ENCODE measurements at regions not wholly inside any gene's neighbourhood (a gene's known extent, or its start where the extent isn't known, plus 50 kb on each side); places are given as distances from the start of the nearest gene placed in this dataset.

DNA sequence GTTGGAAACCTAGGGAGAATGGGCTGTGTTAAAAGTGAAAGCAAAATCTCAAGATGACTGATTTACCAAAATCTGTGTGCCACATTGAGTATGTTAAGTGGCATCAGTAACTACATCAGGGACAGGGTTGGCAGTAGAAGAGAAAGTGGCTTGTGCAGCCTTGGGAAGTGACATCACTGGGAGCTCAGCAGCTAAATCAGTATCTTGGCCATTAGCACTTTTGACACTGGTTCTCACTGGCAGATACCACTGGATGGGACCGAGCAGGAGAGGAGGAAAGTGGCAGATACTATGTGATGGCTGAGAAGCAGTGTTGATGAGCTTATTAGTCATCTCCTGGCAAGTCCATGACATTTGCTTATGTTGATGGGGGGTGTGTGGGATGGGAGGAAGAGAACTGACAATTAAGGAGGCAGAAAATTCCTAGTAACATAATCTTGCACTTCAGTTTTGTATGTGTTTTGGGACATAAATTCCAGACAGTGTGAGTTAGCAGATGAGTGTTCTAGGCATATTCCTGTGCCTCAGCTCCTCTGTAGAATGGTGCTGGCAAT is 322.2 kb downstream of the SOX4 start:
- Histone ChIP-seq H3K36me3 (ENCODE audit: control insufficient read depth in 4 of 4, insufficient read depth in 3 of 4, low read depth in 1 of 4, low read length in 3 of 4) (no peaks in the 10 kb centered on the region), H3K9ac (ENCODE audit: low read depth in 1 of 2, low read length in 2 of 2) (no peak overlapping the region), H3K27me3 (ENCODE audit: control insufficient read depth in 4 of 4, insufficient read depth in 4 of 4, low read length in 3 of 4) (peaks cover 0 to 2% (median 0%) of the 10 kb centered on the region in 4 donors), H3K4me1 (ENCODE audit: control insufficient read depth in 4 of 4, insufficient read depth in 4 of 4, low read length in 3 of 4) (peaks cover 0 to 1% (median 0%) of the 10 kb centered on the region in 4 donors), H3K4me3 (ENCODE audit: low read depth in 1 of 3, low read length in 3 of 3) (no peak overlapping the region), H3K27ac (ENCODE audit: low read depth in 1 of 2, low read length in 2 of 2) (no peak overlapping the region), H3K9me3 (ENCODE audit: control insufficient read depth in 4 of 4, low read length in 3 of 4) (no peaks in the 10 kb centered on the region)
- no peak for DNase-seq (ENCODE audit: low spot score)
- 47% methylated on average over 1 of the region's 1 CpG for WGBS
- TF ChIP-seq NR2F2 (IDR thresholded peaks at IDR 0.05) (no peak), SP1 (IDR thresholded peaks at IDR 0.05) (no peak), FOXA1 (IDR thresholded peaks at IDR 0.05) (no peak), GABPA (IDR thresholded peaks at IDR 0.05 in 1 of 2, conservative IDR thresholded peaks at IDR 0.05 in 1 of 2) (no peak)
- TF ChIP-seq, protein P1, sequence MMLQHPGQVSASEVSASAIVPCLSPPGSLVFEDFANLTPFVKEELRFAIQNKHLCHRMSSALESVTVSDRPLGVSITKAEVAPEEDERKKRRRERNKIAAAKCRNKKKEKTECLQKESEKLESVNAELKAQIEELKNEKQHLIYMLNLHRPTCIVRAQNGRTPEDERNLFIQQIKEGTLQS (IDR thresholded peaks at IDR 0.05), result no peak
- TF ChIP-seq, protein P2, sequence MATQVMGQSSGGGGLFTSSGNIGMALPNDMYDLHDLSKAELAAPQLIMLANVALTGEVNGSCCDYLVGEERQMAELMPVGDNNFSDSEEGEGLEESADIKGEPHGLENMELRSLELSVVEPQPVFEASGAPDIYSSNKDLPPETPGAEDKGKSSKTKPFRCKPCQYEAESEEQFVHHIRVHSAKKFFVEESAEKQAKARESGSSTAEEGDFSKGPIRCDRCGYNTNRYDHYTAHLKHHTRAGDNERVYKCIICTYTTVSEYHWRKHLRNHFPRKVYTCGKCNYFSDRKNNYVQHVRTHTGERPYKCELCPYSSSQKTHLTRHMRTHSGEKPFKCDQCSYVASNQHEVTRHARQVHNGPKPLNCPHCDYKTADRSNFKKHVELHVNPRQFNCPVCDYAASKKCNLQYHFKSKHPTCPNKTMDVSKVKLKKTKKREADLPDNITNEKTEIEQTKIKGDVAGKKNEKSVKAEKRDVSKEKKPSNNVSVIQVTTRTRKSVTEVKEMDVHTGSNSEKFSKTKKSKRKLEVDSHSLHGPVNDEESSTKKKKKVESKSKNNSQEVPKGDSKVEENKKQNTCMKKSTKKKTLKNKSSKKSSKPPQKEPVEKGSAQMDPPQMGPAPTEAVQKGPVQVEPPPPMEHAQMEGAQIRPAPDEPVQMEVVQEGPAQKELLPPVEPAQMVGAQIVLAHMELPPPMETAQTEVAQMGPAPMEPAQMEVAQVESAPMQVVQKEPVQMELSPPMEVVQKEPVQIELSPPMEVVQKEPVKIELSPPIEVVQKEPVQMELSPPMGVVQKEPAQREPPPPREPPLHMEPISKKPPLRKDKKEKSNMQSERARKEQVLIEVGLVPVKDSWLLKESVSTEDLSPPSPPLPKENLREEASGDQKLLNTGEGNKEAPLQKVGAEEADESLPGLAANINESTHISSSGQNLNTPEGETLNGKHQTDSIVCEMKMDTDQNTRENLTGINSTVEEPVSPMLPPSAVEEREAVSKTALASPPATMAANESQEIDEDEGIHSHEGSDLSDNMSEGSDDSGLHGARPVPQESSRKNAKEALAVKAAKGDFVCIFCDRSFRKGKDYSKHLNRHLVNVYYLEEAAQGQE (IDR thresholded peaks at IDR 0.05), result no peak

DNA sequence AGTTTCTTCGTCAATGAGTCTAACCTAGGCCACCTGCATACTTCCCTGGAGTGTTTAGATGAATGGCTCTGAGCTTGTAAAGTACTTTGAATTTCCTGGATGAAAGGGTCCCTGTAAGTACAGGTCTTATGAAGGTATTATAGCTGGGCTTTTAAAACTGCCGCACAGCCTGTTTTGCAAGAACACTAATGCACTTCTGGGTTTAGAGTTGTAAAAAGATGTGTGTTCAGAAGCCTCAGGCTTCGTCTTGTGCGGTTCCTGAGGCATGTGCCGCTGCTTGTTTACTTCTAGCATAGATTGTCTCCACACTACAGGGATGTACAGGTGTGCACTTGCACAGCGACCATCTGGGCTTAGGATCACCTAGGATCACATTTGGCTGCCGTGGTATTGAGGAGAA is 324.5 kb downstream of the SOX4 start:
- Histone ChIP-seq H3K36me3 (ENCODE audit: control insufficient read depth in 4 of 4, insufficient read depth in 3 of 4, low read depth in 1 of 4, low read length in 3 of 4) (no peaks in the 10 kb centered on the region), H3K27me3 (ENCODE audit: control insufficient read depth in 4 of 4, insufficient read depth in 4 of 4, low read length in 3 of 4) (peaks cover 0 to 2% (median 0%) of the 10 kb centered on the region in 4 donors), H3K9me3 (ENCODE audit: control insufficient read depth in 4 of 4, low read length in 3 of 4) (no peaks in the 10 kb centered on the region), H3K4me3 (ENCODE audit: low read depth in 1 of 3, low read length in 3 of 3) (no peak overlapping the region), H3K27ac (ENCODE audit: low read depth in 1 of 2, low read length in 2 of 2) (no peak overlapping the region), H3K4me1 (ENCODE audit: control insufficient read depth in 4 of 4, insufficient read depth in 4 of 4, low read length in 3 of 4) (peaks cover 0 to 1% (median 0%) of the 10 kb centered on the region in 4 donors), H3K9ac (ENCODE audit: low read depth in 1 of 2, low read length in 2 of 2) (no peak overlapping the region)
- no peak for DNase-seq (ENCODE audit: low spot score)
- WGBS, result 85% methylated on average over 7 of the region's 7 CpGs
- no peak for TF ChIP-seq HNF4A (conservative IDR thresholded peaks at IDR 0.05)
- no peak for TF ChIP-seq SP1 (IDR thresholded peaks at IDR 0.05)
- TF ChIP-seq EGR1 (IDR thresholded peaks at IDR 0.05; ENCODE audit: low read depth in 2 of 2), result no peak
- no peak for TF ChIP-seq GABPA (IDR thresholded peaks at IDR 0.05 in 1 of 2, conservative IDR thresholded peaks at IDR 0.05 in 1 of 2)
- TF ChIP-seq, protein P2 (IDR thresholded peaks at IDR 0.05), result no peak
- TF ChIP-seq, protein P3, sequence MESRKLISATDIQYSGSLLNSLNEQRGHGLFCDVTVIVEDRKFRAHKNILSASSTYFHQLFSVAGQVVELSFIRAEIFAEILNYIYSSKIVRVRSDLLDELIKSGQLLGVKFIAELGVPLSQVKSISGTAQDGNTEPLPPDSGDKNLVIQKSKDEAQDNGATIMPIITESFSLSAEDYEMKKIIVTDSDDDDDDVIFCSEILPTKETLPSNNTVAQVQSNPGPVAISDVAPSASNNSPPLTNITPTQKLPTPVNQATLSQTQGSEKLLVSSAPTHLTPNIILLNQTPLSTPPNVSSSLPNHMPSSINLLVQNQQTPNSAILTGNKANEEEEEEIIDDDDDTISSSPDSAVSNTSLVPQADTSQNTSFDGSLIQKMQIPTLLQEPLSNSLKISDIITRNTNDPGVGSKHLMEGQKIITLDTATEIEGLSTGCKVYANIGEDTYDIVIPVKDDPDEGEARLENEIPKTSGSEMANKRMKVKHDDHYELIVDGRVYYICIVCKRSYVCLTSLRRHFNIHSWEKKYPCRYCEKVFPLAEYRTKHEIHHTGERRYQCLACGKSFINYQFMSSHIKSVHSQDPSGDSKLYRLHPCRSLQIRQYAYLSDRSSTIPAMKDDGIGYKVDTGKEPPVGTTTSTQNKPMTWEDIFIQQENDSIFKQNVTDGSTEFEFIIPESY (IDR thresholded peaks at IDR 0.05), result no peak
